ENCODE measurements at regions not wholly inside any gene's neighbourhood (a gene's known extent, or its start where the extent isn't known, plus 50 kb on each side); places are given as distances from the start of the nearest gene placed in this dataset.

- H3K36me3 Mint-ChIP-seq, result no peaks in the 10 kb centered on the region
- H3K27ac Mint-ChIP-seq, result no peak overlapping the region
- H3K9me3 Mint-ChIP-seq, result no peaks in the 10 kb centered on the region
- H3K4me3 Mint-ChIP-seq, result no peak overlapping the region
- H3K4me1 Mint-ChIP-seq, result peaks cover 0 to 2% (median 0%) of the 10 kb centered on the region in 3 donors
- H3K27me3 Mint-ChIP-seq, result peaks cover 6% of the 10 kb centered on the region
Measured at GRCh38 chr2:53429901-53430300, 337.7 kb upstream of the CHAC2 start.

GRCh38 chr2:53424902-53425301 is 342.7 kb upstream of the CHAC2 start:
- no peak overlapping the region for H3K27ac Mint-ChIP-seq
- H3K36me3 Mint-ChIP-seq, result no peaks in the 10 kb centered on the region
- H3K4me3 Mint-ChIP-seq, result no peak overlapping the region

GRCh38 chr2:53423465-53423864 is 344.1 kb upstream of the CHAC2 start:
- peak overlapping the region in 1 of 4 donors; percentile 34 for H3K4me3 Mint-ChIP-seq
- H3K4me1 Mint-ChIP-seq, result peaks cover 0 to 2% (median 0%) of the 10 kb centered on the region in 3 donors

More at GRCh38 chr2:53424902-53425301, 342.7 kb upstream of the CHAC2 start:
- Mint-ChIP-seq H3K4me1 (peaks cover 0 to 2% (median 0%) of the 10 kb centered on the region in 3 donors), H3K27me3 (peaks cover 6% of the 10 kb centered on the region), H3K9me3 (no peaks in the 10 kb centered on the region)

GRCh38 chr2:53422979-53423378 is 344.6 kb upstream of the CHAC2 start:
- Mint-ChIP-seq H3K27me3 (peaks cover 6% of the 10 kb centered on the region), H3K9me3 (no peaks in the 10 kb centered on the region)

More at GRCh38 chr2:53423465-53423864, 344.1 kb upstream of the CHAC2 start:
- Mint-ChIP-seq H3K27ac (no peak overlapping the region), H3K9me3 (no peaks in the 10 kb centered on the region), H3K27me3 (peaks cover 6% of the 10 kb centered on the region), H3K36me3 (no peaks in the 10 kb centered on the region)

GRCh38 chr2:53417385-53417784 is 350.2 kb upstream of the CHAC2 start:
- Mint-ChIP-seq H3K36me3 (no peaks in the 10 kb centered on the region), H3K4me3 (no peak overlapping the region), H3K27ac (no peak overlapping the region), H3K27me3 (no peaks in the 10 kb centered on the region), H3K9me3 (peaks cover 0 to 5% (median 0%) of the 10 kb centered on the region in 3 donors), H3K4me1 (no peaks in the 10 kb centered on the region)

More at GRCh38 chr2:53422979-53423378, 344.6 kb upstream of the CHAC2 start:
- H3K27ac Mint-ChIP-seq, result no peak overlapping the region
- H3K4me3 Mint-ChIP-seq, result peak overlapping the region in 1 of 4 donors; percentile 24
- peaks cover 0 to 2% (median 0%) of the 10 kb centered on the region in 3 donors for H3K4me1 Mint-ChIP-seq
- H3K36me3 Mint-ChIP-seq, result no peaks in the 10 kb centered on the region

- H3K27ac Mint-ChIP-seq, result no peak overlapping the region
- H3K27me3 Mint-ChIP-seq, result peaks cover 1% of the 10 kb centered on the region
- peaks cover 1 to 6% (median 6%) of the 10 kb centered on the region in 3 donors for H3K9me3 Mint-ChIP-seq
- no peak overlapping the region for H3K4me3 Mint-ChIP-seq
- H3K36me3 Mint-ChIP-seq, result no peaks in the 10 kb centered on the region
- no peaks in the 10 kb centered on the region for H3K4me1 Mint-ChIP-seq
Measured at GRCh38 chr2:53407363-53408080, 360.1 kb upstream of the CHAC2 start.

- Mint-ChIP-seq H3K4me1 (no peaks in the 10 kb centered on the region), H3K4me3 (no peak overlapping the region), H3K36me3 (no peaks in the 10 kb centered on the region), H3K27me3 (peaks cover 3% of the 10 kb centered on the region), H3K27ac (no peak overlapping the region), H3K9me3 (peaks cover 1 to 6% (median 6%) of the 10 kb centered on the region in 3 donors)
Measured at GRCh38 chr2:53403792-53404413, 363.7 kb upstream of the CHAC2 start.

- no peaks in the 10 kb centered on the region for H3K36me3 Mint-ChIP-seq
- no peaks in the 10 kb centered on the region for H3K4me1 Mint-ChIP-seq
- peak overlapping the region in 1 of 4 donors; percentile 4 for H3K4me3 Mint-ChIP-seq
- H3K27ac Mint-ChIP-seq, result no peak overlapping the region
- H3K27me3 Mint-ChIP-seq, result peaks cover 2% of the 10 kb centered on the region
- peaks cover 0 to 5% (median 3%) of the 10 kb centered on the region in 3 donors for H3K9me3 Mint-ChIP-seq
Measured at GRCh38 chr2:53397085-53397484, 370.5 kb upstream of the CHAC2 start.

- Mint-ChIP-seq H3K27me3 (no peaks in the 10 kb centered on the region), H3K27ac (no peak overlapping the region), H3K4me1 (no peaks in the 10 kb centered on the region), H3K9me3 (peaks cover 0 to 2% (median 2%) of the 10 kb centered on the region in 3 donors), H3K4me3 (no peak overlapping the region), H3K36me3 (no peaks in the 10 kb centered on the region)
Measured at GRCh38 chr2:53381271-53381670, 386.3 kb upstream of the CHAC2 start.

- no peak overlapping the region for H3K27ac Mint-ChIP-seq
- no peaks in the 10 kb centered on the region for H3K27me3 Mint-ChIP-seq
- H3K36me3 Mint-ChIP-seq, result no peaks in the 10 kb centered on the region
- no peaks in the 10 kb centered on the region for H3K4me1 Mint-ChIP-seq
- H3K9me3 Mint-ChIP-seq, result peaks cover 0 to 9% (median 8%) of the 10 kb centered on the region in 3 donors
- no peak overlapping the region for H3K4me3 Mint-ChIP-seq
Measured at GRCh38 chr2:53379547-53379946, 388.1 kb upstream of the CHAC2 start.

- no peaks in the 10 kb centered on the region for H3K36me3 Mint-ChIP-seq
- H3K4me3 Mint-ChIP-seq, result no peak overlapping the region
- H3K27me3 Mint-ChIP-seq, result no peaks in the 10 kb centered on the region
- no peaks in the 10 kb centered on the region for H3K4me1 Mint-ChIP-seq
- H3K9me3 Mint-ChIP-seq, result peaks cover 0 to 9% (median 8%) of the 10 kb centered on the region in 3 donors
- no peak overlapping the region for H3K27ac Mint-ChIP-seq
Measured at GRCh38 chr2:53378791-53379190, 388.8 kb upstream of the CHAC2 start.

- no peak overlapping the region for H3K4me3 Mint-ChIP-seq
- peaks cover 0 to 9% (median 8%) of the 10 kb centered on the region in 3 donors for H3K9me3 Mint-ChIP-seq
- no peaks in the 10 kb centered on the region for H3K36me3 Mint-ChIP-seq
- no peaks in the 10 kb centered on the region for H3K27me3 Mint-ChIP-seq
- H3K27ac Mint-ChIP-seq, result no peak overlapping the region
- no peaks in the 10 kb centered on the region for H3K4me1 Mint-ChIP-seq
Measured at GRCh38 chr2:53373126-53373525, 394.5 kb upstream of the CHAC2 start.

GRCh38 chr2:53366543-53366942 is 401.1 kb upstream of the CHAC2 start:
- no peaks in the 10 kb centered on the region for H3K27me3 Mint-ChIP-seq
- no peak overlapping the region for H3K27ac Mint-ChIP-seq
- no peaks in the 10 kb centered on the region for H3K36me3 Mint-ChIP-seq
- no peaks in the 10 kb centered on the region for H3K4me1 Mint-ChIP-seq
- peaks cover 2 to 6% (median 4%) of the 10 kb centered on the region in 3 donors for H3K9me3 Mint-ChIP-seq
- no peak overlapping the region for H3K4me3 Mint-ChIP-seq

- H3K27me3 Mint-ChIP-seq, result no peaks in the 10 kb centered on the region
- peaks cover 3 to 7% (median 6%) of the 10 kb centered on the region in 3 donors for H3K9me3 Mint-ChIP-seq
- H3K36me3 Mint-ChIP-seq, result no peaks in the 10 kb centered on the region
- H3K4me3 Mint-ChIP-seq, result no peak overlapping the region
- no peak overlapping the region for H3K27ac Mint-ChIP-seq
- H3K4me1 Mint-ChIP-seq, result no peaks in the 10 kb centered on the region
Measured at GRCh38 chr2:53362934-53363333, 404.7 kb upstream of the CHAC2 start.

GRCh38 chr2:53356291-53356905 is 411.2 kb upstream of the CHAC2 start:
- H3K4me1 Mint-ChIP-seq, result no peaks in the 10 kb centered on the region

More at GRCh38 chr2:53356291-53356905, 411.2 kb upstream of the CHAC2 start:
- Mint-ChIP-seq H3K27ac (no peak overlapping the region), H3K36me3 (no peaks in the 10 kb centered on the region), H3K27me3 (no peaks in the 10 kb centered on the region), H3K4me3 (no peak overlapping the region), H3K9me3 (peaks cover 0 to 10% (median 2%) of the 10 kb centered on the region in 3 donors)

Measured in IgD-negative memory B cell (primary cell).